ENCODE measurements at regions not wholly inside any gene's neighbourhood (a gene's known extent, or its start where the extent isn't known, plus 50 kb on each side); places are given as distances from the start of the nearest gene placed in this dataset.

GRCh38 chr6:156617941-156618340 lies 159.2 kb upstream of the ARID1B start:
- no peak for TF ChIP-seq CTCF (conservative IDR thresholded peaks at IDR 0.05; ENCODE audit: low read depth in 2 of 2)
- TF ChIP-seq POLR2AphosphoS5 (IDR thresholded peaks at IDR 0.05; ENCODE audit: low read depth) = no peak
- no peak for TF ChIP-seq STAT1 (IDR thresholded peaks at IDR 0.05; ENCODE audit: unreplicated experiment)
- no peak for TF ChIP-seq CREB1 (CRISPR knock-in tag; IDR thresholded peaks at IDR 0.05; ENCODE audit: low read depth)
- TF ChIP-seq, protein P1, sequence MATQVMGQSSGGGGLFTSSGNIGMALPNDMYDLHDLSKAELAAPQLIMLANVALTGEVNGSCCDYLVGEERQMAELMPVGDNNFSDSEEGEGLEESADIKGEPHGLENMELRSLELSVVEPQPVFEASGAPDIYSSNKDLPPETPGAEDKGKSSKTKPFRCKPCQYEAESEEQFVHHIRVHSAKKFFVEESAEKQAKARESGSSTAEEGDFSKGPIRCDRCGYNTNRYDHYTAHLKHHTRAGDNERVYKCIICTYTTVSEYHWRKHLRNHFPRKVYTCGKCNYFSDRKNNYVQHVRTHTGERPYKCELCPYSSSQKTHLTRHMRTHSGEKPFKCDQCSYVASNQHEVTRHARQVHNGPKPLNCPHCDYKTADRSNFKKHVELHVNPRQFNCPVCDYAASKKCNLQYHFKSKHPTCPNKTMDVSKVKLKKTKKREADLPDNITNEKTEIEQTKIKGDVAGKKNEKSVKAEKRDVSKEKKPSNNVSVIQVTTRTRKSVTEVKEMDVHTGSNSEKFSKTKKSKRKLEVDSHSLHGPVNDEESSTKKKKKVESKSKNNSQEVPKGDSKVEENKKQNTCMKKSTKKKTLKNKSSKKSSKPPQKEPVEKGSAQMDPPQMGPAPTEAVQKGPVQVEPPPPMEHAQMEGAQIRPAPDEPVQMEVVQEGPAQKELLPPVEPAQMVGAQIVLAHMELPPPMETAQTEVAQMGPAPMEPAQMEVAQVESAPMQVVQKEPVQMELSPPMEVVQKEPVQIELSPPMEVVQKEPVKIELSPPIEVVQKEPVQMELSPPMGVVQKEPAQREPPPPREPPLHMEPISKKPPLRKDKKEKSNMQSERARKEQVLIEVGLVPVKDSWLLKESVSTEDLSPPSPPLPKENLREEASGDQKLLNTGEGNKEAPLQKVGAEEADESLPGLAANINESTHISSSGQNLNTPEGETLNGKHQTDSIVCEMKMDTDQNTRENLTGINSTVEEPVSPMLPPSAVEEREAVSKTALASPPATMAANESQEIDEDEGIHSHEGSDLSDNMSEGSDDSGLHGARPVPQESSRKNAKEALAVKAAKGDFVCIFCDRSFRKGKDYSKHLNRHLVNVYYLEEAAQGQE (IDR thresholded peaks at IDR 0.05; ENCODE audit: unreplicated experiment) = no peak
- no peak for TF ChIP-seq EZH2 (IDR thresholded peaks at IDR 0.05; ENCODE audit: low read depth, unreplicated experiment)
- TF ChIP-seq ZNF331 (CRISPR knock-in tag; IDR thresholded peaks at IDR 0.05; ENCODE audit: low read depth) = no peak
- TF ChIP-seq ETS1 (IDR thresholded peaks at IDR 0.05) = no peak
- TF ChIP-seq, protein P2, sequence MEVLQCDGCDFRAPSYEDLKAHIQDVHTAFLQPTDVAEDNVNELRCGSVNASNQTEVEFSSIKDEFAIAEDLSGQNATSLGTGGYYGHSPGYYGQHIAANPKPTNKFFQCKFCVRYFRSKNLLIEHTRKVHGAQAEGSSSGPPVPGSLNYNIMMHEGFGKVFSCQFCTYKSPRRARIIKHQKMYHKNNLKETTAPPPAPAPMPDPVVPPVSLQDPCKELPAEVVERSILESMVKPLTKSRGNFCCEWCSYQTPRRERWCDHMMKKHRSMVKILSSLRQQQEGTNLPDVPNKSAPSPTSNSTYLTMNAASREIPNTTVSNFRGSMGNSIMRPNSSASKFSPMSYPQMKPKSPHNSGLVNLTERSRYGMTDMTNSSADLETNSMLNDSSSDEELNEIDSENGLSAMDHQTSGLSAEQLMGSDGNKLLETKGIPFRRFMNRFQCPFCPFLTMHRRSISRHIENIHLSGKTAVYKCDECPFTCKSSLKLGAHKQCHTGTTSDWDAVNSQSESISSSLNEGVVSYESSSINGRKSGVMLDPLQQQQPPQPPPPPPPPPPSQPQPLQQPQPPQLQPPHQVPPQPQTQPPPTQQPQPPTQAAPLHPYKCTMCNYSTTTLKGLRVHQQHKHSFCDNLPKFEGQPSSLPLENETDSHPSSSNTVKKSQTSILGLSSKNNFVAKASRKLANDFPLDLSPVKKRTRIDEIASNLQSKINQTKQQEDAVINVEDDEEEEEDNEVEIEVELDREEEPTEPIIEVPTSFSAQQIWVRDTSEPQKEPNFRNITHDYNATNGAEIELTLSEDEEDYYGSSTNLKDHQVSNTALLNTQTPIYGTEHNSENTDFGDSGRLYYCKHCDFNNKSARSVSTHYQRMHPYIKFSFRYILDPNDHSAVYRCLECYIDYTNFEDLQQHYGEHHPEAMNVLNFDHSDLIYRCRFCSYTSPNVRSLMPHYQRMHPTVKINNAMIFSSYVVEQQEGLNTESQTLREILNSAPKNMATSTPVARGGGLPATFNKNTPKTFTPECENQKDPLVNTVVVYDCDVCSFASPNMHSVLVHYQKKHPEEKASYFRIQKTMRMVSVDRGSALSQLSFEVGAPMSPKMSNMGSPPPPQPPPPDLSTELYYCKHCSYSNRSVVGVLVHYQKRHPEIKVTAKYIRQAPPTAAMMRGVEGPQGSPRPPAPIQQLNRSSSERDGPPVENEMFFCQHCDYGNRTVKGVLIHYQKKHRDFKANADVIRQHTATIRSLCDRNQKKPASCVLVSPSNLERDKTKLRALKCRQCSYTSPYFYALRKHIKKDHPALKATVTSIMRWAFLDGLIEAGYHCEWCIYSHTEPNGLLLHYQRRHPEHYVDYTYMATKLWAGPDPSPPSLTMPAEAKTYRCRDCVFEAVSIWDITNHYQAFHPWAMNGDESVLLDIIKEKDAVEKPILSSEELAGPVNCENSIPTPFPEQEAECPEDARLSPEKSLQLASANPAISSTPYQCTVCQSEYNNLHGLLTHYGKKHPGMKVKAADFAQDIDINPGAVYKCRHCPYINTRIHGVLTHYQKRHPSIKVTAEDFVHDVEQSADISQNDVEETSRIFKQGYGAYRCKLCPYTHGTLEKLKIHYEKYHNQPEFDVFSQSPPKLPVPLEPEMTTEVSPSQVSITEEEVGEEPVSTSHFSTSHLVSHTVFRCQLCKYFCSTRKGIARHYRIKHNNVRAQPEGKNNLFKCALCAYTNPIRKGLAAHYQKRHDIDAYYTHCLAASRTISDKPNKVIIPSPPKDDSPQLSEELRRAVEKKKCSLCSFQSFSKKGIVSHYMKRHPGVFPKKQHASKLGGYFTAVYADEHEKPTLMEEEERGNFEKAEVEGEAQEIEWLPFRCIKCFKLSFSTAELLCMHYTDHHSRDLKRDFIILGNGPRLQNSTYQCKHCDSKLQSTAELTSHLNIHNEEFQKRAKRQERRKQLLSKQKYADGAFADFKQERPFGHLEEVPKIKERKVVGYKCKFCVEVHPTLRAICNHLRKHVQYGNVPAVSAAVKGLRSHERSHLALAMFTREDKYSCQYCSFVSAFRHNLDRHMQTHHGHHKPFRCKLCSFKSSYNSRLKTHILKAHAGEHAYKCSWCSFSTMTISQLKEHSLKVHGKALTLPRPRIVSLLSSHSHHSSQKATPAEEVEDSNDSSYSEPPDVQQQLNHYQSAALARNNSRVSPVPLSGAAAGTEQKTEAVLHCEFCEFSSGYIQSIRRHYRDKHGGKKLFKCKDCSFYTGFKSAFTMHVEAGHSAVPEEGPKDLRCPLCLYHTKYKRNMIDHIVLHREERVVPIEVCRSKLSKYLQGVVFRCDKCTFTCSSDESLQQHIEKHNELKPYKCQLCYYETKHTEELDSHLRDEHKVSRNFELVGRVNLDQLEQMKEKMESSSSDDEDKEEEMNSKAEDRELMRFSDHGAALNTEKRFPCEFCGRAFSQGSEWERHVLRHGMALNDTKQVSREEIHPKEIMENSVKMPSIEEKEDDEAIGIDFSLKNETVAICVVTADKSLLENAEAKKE (CRISPR knock-in tag; IDR thresholded peaks at IDR 0.05) = no peak

Data from GM23338 (cell line).